Mammary epithelial cell (primary cell): ENCODE measurements at regions not wholly inside any gene's neighbourhood (a gene's known extent, or its start where the extent isn't known, plus 50 kb on each side); places are given as distances from the start of the nearest gene placed in this dataset.

Source experiments
- EZH2 ChIP-seq: IDR thresholded peaks from 2 replicates; pipeline ENCODE4 v1.6.1; 2012; ENCODE audit warnings: low read length, inconsistent platforms, borderline replicate concordance
- TF ChIP-seq, protein P1 (sequence below), 2 donors: IDR thresholded peaks in 1 of 2; conservative IDR thresholded peaks in 1 of 2; 2 replicates each; pipeline ENCODE4 v1.5.1; 2011 to 2012; ENCODE audit warnings: inconsistent platforms in 2 of 2, low read length in 2 of 2, mild to moderate bottlenecking in 2 of 2, control low read depth in 1 of 2, low read depth in 1 of 2; ENCODE audit not compliant: insufficient read depth in 1 of 2; ENCODE audit errors: extremely low read depth in 1 of 2

DNA sequence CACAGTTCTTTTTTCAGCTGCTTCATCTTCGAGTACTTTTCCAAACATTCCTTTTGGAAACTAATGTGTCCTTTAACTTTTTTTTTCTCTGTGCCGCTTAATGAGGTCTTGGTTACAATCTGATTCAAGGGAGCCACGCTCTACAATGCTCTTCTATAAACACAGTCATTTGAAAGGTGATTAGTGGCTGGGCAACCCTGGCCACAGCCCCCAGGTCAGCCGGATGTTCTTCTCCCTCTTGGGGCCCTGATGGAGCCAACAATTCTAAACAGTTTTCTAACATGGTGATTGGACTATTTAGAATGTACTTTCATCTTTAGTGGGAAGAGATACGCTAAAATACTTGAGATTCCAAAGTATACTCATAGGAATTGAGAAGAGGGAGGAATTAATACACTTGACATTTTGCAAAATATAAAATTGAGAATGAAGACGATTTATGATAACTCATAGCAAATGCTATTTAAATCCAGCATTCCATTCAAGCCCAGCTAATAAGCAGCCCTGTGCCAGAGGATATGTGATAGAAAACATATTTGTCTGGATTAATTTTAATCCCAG lies 83.7 kb upstream of the MBOAT2 start:
- TF ChIP-seq, protein P1, sequence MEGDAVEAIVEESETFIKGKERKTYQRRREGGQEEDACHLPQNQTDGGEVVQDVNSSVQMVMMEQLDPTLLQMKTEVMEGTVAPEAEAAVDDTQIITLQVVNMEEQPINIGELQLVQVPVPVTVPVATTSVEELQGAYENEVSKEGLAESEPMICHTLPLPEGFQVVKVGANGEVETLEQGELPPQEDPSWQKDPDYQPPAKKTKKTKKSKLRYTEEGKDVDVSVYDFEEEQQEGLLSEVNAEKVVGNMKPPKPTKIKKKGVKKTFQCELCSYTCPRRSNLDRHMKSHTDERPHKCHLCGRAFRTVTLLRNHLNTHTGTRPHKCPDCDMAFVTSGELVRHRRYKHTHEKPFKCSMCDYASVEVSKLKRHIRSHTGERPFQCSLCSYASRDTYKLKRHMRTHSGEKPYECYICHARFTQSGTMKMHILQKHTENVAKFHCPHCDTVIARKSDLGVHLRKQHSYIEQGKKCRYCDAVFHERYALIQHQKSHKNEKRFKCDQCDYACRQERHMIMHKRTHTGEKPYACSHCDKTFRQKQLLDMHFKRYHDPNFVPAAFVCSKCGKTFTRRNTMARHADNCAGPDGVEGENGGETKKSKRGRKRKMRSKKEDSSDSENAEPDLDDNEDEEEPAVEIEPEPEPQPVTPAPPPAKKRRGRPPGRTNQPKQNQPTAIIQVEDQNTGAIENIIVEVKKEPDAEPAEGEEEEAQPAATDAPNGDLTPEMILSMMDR (conservative IDR thresholded peaks at IDR 0.05 in 1 of 2, IDR thresholded peaks at IDR 0.05 in 1 of 2; ENCODE audit: extremely low read depth in 1 of 2, insufficient read depth in 1 of 2, low read depth in 1 of 2, low read length in 2 of 2), result no peak
- TF ChIP-seq EZH2, result no peak
